Colonic mucosa (tissue), 4 donors: ENCODE measurements at regions not wholly inside any gene's neighbourhood (a gene's known extent, or its start where the extent isn't known, plus 50 kb on each side); places are given as distances from the start of the nearest gene placed in this dataset.

ENCODE experiments used
- DNase-seq: peaks from one replicate; pipeline ENCODE4 v3.0.0-alpha.2; 2020
- H3K27ac ChIP-seq: fragments of 200-600 bp; one replicate; pipeline ENCODE4 v1.8.0; 2021
- H3K27me3 ChIP-seq: fragments of 200-600 bp; one replicate; pipeline ENCODE4 v1.8.0; 2021
- H3K36me3 ChIP-seq: fragments of 200-600 bp; one replicate; pipeline ENCODE4 v1.8.0; 2021
- H3K4me1 ChIP-seq: fragments of 200-600 bp; one replicate; pipeline ENCODE4 v1.8.0; 2021; ENCODE audit warnings: mild to moderate bottlenecking
- H3K4me3 ChIP-seq: fragments of 200-600 bp; one replicate; pipeline ENCODE4 v1.8.0; 2021
- H3K9ac ChIP-seq, 2 donors: one replicate each; pipeline ENCODE4 v1.7.0; 2013; ENCODE audit warnings: control low read depth in 2 of 2, low read depth in 2 of 2, low read length in 2 of 2
- H3K9me3 ChIP-seq: fragments of 200-600 bp; one replicate; pipeline ENCODE4 v1.8.0; 2021
- intact Hi-C: fragments of 100-400 bp; cut with DNase I; formaldehyde crosslinking; loops from one replicate; pipeline ENCODE4 v1.14.1; 2022
- TF ChIP-seq, protein P1 (sequence below): fragments of 200-600 bp; IDR thresholded peaks from one replicate; pipeline ENCODE4 v1.8.0; 2022; ENCODE audit warnings: antibody characterized with exemption, mild to moderate bottlenecking
- donor health status: healthy.
- donor health status: DM: no; HTN: no; CAD: no.
- donor health status: DM: no; HTN: no; CAD: no.

DNA sequence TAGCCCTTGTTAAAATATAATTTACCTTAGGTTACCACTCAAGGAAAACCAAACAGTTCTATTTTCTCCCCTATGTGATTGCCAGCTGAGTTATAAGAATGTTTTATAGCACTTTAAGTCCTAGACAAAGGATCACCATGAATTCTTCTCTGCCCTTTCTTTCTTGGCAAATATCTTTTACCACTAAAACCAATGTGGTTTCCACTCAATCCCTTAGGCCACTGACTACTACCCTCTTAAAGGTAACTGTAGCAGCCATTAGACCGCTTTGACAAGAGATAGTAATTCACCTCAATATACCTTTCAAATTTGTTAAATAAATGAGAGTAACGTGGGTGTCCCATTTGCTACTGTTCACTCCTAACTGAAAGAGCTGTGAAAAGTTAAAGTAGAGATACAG lies 307.9 kb upstream of the PRMT6 start:
- Histone ChIP-seq H3K27ac (no peak overlapping the region), H3K9me3 (no peaks in the 10 kb centered on the region), H3K9ac (no peak overlapping the region), H3K36me3 (no peaks in the 10 kb centered on the region), H3K27me3 (no peaks in the 10 kb centered on the region), H3K4me1 (no peaks in the 10 kb centered on the region), H3K4me3 (no peak overlapping the region)
- TF ChIP-seq, protein P1, sequence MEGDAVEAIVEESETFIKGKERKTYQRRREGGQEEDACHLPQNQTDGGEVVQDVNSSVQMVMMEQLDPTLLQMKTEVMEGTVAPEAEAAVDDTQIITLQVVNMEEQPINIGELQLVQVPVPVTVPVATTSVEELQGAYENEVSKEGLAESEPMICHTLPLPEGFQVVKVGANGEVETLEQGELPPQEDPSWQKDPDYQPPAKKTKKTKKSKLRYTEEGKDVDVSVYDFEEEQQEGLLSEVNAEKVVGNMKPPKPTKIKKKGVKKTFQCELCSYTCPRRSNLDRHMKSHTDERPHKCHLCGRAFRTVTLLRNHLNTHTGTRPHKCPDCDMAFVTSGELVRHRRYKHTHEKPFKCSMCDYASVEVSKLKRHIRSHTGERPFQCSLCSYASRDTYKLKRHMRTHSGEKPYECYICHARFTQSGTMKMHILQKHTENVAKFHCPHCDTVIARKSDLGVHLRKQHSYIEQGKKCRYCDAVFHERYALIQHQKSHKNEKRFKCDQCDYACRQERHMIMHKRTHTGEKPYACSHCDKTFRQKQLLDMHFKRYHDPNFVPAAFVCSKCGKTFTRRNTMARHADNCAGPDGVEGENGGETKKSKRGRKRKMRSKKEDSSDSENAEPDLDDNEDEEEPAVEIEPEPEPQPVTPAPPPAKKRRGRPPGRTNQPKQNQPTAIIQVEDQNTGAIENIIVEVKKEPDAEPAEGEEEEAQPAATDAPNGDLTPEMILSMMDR = no peak
- DNase-seq = no peak
- intact Hi-C loops = no loop called here

DNA sequence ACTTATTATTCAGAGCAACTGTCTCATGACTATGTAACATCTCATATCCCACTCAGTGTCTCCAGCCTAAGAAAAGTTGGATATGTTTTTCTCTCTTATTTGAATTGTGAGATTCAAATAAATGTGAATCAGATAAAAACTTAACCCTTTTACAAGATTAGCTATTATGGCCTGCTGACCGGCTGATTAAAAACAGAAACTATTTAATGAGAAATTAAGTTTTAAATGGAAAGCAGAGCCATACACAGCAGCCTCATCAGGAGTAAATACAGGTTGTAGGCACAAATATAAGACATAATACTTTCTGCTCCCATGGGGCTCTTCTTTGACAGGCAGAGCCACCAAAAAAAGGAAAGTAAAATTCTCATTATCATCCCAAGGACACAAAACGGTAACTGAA lies 307.0 kb upstream of the PRMT6 start:
- H3K4me1 ChIP-seq = no peaks in the 10 kb centered on the region
- intact Hi-C loops = no loop called here
- H3K9me3 ChIP-seq = no peaks in the 10 kb centered on the region
- H3K36me3 ChIP-seq = no peaks in the 10 kb centered on the region
- TF ChIP-seq, protein P1 = no peak
- H3K27ac ChIP-seq = no peak overlapping the region
- no peak overlapping the region for H3K4me3 ChIP-seq
- H3K9ac ChIP-seq = no peak overlapping the region
- DNase-seq = no peak
- H3K27me3 ChIP-seq = no peaks in the 10 kb centered on the region

DNA sequence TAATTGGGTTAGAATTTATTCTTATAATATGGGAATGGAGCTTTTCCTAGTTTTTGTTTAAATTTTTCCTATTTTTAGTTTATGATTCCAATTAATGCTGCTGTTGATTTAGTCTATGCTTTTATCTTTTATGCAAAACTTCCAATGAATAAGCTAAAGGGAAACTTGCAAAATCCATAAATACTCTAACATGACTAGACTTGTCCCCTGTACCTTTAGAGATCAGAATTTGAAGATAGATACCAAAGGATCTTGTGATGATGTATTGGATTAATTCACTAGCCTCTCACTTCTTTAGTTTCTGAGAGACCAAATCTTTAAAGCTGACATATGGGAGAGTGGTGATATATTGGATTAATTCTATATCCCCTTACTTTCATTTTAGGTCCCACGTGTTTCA lies 306.6 kb upstream of the PRMT6 start:
- intact Hi-C loops = no loop called here
- Histone ChIP-seq H3K9me3 (no peaks in the 10 kb centered on the region), H3K27me3 (no peaks in the 10 kb centered on the region), H3K9ac (no peak overlapping the region), H3K27ac (no peak overlapping the region), H3K4me3 (no peak overlapping the region), H3K36me3 (no peaks in the 10 kb centered on the region), H3K4me1 (no peaks in the 10 kb centered on the region)
- TF ChIP-seq, protein P1 = no peak
- no peak for DNase-seq

DNA sequence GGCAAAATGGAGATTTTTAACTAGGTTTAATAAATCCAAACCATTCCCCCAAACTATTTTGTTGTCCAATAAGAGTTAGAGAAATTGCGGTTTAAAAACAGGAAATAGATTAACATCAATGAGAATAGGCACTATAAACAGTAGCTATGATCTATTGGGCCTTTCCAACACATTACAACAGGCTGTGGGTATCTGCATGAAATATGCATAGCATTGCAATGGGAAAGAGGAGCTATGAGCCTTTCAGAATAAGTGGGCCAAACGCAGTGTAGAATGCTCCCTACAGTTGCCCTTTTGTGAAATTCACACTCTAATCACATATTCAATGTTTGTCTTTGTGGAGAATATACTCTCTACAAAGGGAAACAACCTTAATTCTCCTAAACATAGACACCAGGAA lies 305.5 kb upstream of the PRMT6 start:
- H3K27me3 ChIP-seq = no peaks in the 10 kb centered on the region
- H3K9me3 ChIP-seq = no peaks in the 10 kb centered on the region
- H3K4me1 ChIP-seq = no peaks in the 10 kb centered on the region
- no peaks in the 10 kb centered on the region for H3K36me3 ChIP-seq
- DNase-seq = no peak
- no peak overlapping the region for H3K9ac ChIP-seq
- intact Hi-C loops = no loop called here
- no peak overlapping the region for H3K4me3 ChIP-seq
- H3K27ac ChIP-seq = no peak overlapping the region
- TF ChIP-seq, protein P1 = no peak

DNA sequence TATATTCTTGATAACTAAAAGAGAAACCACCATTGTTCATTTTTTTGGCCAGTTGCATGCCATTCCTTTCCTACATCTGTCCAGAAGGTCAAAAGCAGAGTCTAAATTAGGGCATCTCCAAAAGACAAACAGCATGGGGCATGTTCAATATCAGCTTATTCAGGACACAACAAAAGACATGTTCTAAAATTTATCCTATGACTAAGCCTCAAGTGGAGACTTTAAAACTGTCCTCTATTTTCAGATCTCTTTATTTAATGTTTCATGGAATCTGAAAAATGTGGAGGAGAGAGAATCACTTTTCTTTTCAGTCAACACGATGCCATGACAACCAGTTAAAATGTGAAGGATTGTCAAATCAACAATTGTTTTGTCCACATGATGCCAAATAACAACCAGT lies 303.4 kb upstream of the PRMT6 start:
- DNase-seq = no peak
- Histone ChIP-seq H3K27me3 (no peaks in the 10 kb centered on the region), H3K27ac (no peak overlapping the region), H3K9ac (no peak overlapping the region), H3K4me3 (no peak overlapping the region), H3K4me1 (no peaks in the 10 kb centered on the region), H3K9me3 (no peaks in the 10 kb centered on the region), H3K36me3 (no peaks in the 10 kb centered on the region)
- intact Hi-C loops = no loop called here
- TF ChIP-seq, protein P1 = no peak

DNA sequence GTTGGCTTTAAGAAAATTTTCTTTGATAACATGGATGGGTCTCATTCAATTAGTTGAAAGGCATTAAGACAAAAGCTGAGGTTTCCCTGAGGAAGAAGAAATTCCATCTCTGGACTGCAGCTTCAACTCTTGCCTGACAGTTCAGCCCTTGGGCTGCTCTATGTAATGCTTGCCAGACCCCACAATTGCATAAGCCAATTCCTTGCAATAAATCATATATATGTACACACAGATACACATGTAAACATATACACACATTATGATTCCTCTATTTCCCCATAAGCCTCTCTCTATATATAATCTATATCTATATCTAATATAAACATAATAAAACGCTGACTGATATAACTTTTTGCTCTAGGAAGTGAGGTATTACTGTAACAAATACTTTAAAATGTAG lies 301.5 kb upstream of the PRMT6 start:
- H3K9ac ChIP-seq = no peak overlapping the region
- intact Hi-C loops = no loop called here
- H3K4me1 ChIP-seq = no peaks in the 10 kb centered on the region
- no peak overlapping the region for H3K4me3 ChIP-seq
- H3K27ac ChIP-seq = no peak overlapping the region
- no peaks in the 10 kb centered on the region for H3K27me3 ChIP-seq
- no peaks in the 10 kb centered on the region for H3K36me3 ChIP-seq
- no peak for DNase-seq
- TF ChIP-seq, protein P1 = no peak
- no peaks in the 10 kb centered on the region for H3K9me3 ChIP-seq
